ENCODE measurements at regions not wholly inside any gene's neighbourhood (a gene's known extent, or its start where the extent isn't known, plus 50 kb on each side); places are given as distances from the start of the nearest gene placed in this dataset.
"Not testable (repeated sequence)": the region's sequence is repeated elsewhere in the genome, so short reads cannot be mapped to it uniquely, and the experiment has no call there.

GRCh38 chr2:238772635-238773297 is 75.1 kb upstream of the TWIST2 start:
- H3K9me3 ChIP-seq (ENCODE audit: control insufficient read depth, insufficient read depth, low read length): no peaks in the 10 kb centered on the region
- WGBS (ENCODE audit: insufficient coverage): 92% methylated on average over 20 of the region's 21 CpGs

DNA sequence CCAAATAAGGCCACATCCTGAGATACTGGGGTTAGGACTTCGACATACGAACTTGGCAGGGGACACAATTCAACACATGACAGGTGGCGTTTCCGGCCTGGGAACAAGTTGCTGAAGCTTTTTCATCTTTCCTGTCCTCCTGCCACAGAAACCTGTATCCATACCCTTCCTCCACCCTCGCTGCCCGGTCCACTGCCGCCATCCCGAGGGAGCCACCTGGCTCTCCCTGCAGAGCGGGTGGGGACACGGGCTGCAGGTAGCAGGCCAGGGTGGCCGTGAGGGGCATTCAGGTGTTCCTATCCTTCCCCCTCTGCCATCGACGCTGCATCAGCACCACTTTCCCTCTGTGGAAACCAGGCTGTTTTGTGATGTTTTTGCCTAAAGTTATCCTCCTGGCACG is 74.4 kb upstream of the TWIST2 start:
- no peak overlapping the region for H3K4me3 ChIP-seq (ENCODE audit: low read depth, low read length)
- no peak overlapping the region for H3K27ac ChIP-seq (ENCODE audit: low read depth, low read length)
- peaks cover 7% of the 10 kb centered on the region for H3K4me1 ChIP-seq (ENCODE audit: control insufficient read depth, insufficient read depth, low read length)
- peaks cover 6% of the 10 kb centered on the region for H3K27me3 ChIP-seq (ENCODE audit: control insufficient read depth, insufficient read depth, low read length)
- DNase-seq (ENCODE audit: low read depth in 4 of 6, low spot score in 6 of 6): no peak
- 94% methylated on average over 14 of the region's 14 CpGs for WGBS (ENCODE audit: insufficient coverage)
- no peaks in the 10 kb centered on the region for H3K9me3 ChIP-seq (ENCODE audit: control insufficient read depth, insufficient read depth, low read length)
- H3K36me3 ChIP-seq (ENCODE audit: control insufficient read depth, insufficient read depth, low read length): no peaks in the 10 kb centered on the region

More at GRCh38 chr2:238772635-238773297, 75.1 kb upstream of the TWIST2 start:
- Histone ChIP-seq H3K27me3 (ENCODE audit: control insufficient read depth, insufficient read depth, low read length) (peaks cover 6% of the 10 kb centered on the region), H3K4me3 (ENCODE audit: low read depth, low read length) (no peak overlapping the region), H3K4me1 (ENCODE audit: control insufficient read depth, insufficient read depth, low read length) (peaks cover 7% of the 10 kb centered on the region), H3K27ac (ENCODE audit: low read depth, low read length) (no peak overlapping the region), H3K36me3 (ENCODE audit: control insufficient read depth, insufficient read depth, low read length) (no peaks in the 10 kb centered on the region)
- DNase-seq (ENCODE audit: low read depth in 4 of 6, low spot score in 6 of 6): no peak

DNA sequence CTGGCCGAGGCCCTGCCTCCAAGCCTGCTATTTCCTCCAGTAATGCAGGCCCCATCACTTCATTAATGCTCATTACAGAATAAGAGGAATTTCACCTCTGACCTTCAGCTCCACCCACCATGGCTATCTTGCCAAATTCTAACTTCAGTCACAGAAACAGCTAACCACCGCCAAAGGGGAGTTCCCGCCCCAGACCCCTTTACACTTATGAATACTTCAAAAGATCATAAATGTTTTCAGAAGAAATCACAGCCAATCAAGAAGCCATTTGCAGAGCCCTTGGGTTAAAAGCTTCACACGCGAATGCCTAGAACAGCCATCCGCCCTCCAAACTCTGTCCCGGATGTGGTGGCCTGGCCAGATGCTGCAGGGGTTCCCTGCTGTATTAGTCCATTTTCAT is 73.8 kb upstream of the TWIST2 start:
- no peak overlapping the region for H3K27ac ChIP-seq (ENCODE audit: low read depth, low read length)
- H3K4me3 ChIP-seq (ENCODE audit: low read depth, low read length): no peak overlapping the region
- H3K36me3 ChIP-seq (ENCODE audit: control insufficient read depth, insufficient read depth, low read length): no peaks in the 10 kb centered on the region
- H3K9me3 ChIP-seq (ENCODE audit: control insufficient read depth, insufficient read depth, low read length): no peaks in the 10 kb centered on the region
- WGBS (ENCODE audit: insufficient coverage): 72% methylated on average over 7 of the region's 7 CpGs
- H3K27me3 ChIP-seq (ENCODE audit: control insufficient read depth, insufficient read depth, low read length): peaks cover 6% of the 10 kb centered on the region
- DNase-seq (ENCODE audit: low read depth in 4 of 6, low spot score in 6 of 6): no peak
- H3K4me1 ChIP-seq (ENCODE audit: control insufficient read depth, insufficient read depth, low read length): peaks cover 7% of the 10 kb centered on the region

DNA sequence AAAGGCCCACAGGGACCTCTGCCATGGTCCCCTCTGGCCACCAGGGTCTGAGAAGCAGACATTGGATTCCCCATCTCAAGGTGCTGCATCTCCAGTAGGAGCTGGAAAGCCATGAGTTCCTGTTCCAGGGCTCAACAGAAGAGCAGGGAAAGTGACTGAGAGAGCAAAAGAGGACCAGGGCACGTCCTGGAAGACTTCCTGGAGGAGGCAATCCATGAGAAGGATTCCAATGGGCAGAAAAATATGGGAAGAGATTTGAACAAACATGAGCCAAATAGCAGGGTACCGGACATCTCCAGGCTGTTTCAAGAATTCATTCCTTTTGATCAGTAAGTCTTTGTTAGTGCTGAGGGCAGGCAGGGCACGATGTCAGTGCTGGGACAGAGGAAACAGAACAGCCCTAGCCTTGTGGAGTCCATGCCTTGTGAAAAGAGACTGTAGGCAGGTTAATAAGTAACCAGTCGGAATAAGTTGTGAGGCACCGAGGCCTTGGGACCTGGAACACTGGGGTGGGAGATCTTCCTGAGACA is 72.8 kb upstream of the TWIST2 start:
- no peak for DNase-seq (ENCODE audit: low read depth in 4 of 6, low spot score in 6 of 6)
- Histone ChIP-seq H3K36me3 (ENCODE audit: control insufficient read depth, insufficient read depth, low read length) (no peaks in the 10 kb centered on the region), H3K4me1 (ENCODE audit: control insufficient read depth, insufficient read depth, low read length) (peaks cover 7% of the 10 kb centered on the region), H3K27ac (ENCODE audit: low read depth, low read length) (no peak overlapping the region), H3K9me3 (ENCODE audit: control insufficient read depth, insufficient read depth, low read length) (no peaks in the 10 kb centered on the region), H3K27me3 (ENCODE audit: control insufficient read depth, insufficient read depth, low read length) (peaks cover 6% of the 10 kb centered on the region), H3K4me3 (ENCODE audit: low read depth, low read length) (no peak overlapping the region)
- WGBS (ENCODE audit: insufficient coverage): 73% methylated on average over 5 of the region's 5 CpGs

DNA sequence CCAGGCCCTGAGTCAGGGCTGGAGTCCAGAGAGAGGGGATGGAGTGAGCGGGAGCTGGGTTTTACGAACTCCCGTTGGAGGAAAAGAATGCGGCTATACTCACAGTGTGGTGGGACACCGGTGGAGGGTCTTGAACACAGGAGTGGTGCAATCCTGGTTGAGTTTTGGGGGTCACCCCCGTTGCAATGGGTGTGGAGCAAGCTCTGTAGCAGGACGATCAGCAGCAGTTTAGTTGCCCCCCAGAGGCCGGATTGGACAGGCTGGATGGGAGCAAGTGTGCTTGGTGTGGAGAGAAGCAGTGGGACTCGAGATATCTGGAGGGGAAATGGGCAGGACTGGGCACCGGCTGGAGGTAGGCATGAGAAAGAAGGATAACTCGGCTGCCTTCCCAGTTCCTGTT is 72.3 kb upstream of the TWIST2 start:
- no peaks in the 10 kb centered on the region for H3K36me3 ChIP-seq (ENCODE audit: control insufficient read depth, insufficient read depth, low read length)
- no peaks in the 10 kb centered on the region for H3K9me3 ChIP-seq (ENCODE audit: control insufficient read depth, insufficient read depth, low read length)
- no peak overlapping the region for H3K4me3 ChIP-seq (ENCODE audit: low read depth, low read length)
- H3K4me1 ChIP-seq (ENCODE audit: control insufficient read depth, insufficient read depth, low read length): peaks cover 7% of the 10 kb centered on the region
- H3K27ac ChIP-seq (ENCODE audit: low read depth, low read length): no peak overlapping the region
- H3K27me3 ChIP-seq (ENCODE audit: control insufficient read depth, insufficient read depth, low read length): peaks cover 6% of the 10 kb centered on the region
- DNase-seq (ENCODE audit: low read depth in 4 of 6, low spot score in 6 of 6): no peak
- 90% methylated on average over 11 of the region's 11 CpGs for WGBS (ENCODE audit: insufficient coverage)

DNA sequence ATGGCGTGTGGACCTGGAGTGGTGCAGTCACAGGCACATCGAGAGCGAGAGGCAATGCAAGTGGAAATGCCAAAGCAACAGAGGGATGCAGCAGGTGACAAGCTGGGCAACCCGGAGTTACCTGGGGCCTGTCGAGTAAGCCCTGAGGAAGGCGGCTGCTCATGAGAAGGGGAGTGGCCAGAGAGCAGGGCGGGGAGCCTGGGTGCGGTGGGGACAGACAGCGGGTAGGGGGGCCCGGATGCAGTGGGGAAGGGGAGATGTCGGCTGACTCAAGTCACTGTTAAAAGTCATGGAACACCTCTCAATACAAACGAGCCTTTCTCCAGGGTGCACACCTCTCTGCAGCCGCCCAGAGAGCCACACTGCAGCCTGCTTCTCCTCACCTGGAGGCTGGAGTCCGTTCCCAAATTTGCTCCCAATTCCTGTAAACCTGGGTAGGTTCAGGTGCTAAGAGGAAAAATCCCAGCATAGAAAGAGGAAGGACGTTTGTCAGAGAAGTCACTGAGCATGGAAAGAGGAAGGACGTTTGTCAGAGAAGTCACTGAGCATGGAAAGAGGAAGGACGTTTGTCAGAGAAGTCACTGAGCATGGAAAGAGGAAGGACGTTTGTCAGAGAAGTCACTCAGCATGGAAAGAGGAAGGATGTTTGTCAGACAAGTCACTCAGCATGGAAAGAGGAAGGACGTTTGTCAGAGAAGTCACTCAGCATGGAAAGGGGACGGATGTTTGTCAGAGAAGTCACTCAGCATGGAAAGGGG is 71.7 kb upstream of the TWIST2 start:
- DNase-seq (ENCODE audit: low read depth in 4 of 6, low spot score in 6 of 6): no peak
- Histone ChIP-seq H3K36me3 (ENCODE audit: control insufficient read depth, insufficient read depth, low read length) (no peaks in the 10 kb centered on the region), H3K27ac (ENCODE audit: low read depth, low read length) (no peak overlapping the region), H3K9me3 (ENCODE audit: control insufficient read depth, insufficient read depth, low read length) (peaks cover 1% of the 10 kb centered on the region), H3K27me3 (ENCODE audit: control insufficient read depth, insufficient read depth, low read length) (peaks cover 6% of the 10 kb centered on the region), H3K4me3 (ENCODE audit: low read depth, low read length) (no peak overlapping the region), H3K4me1 (ENCODE audit: control insufficient read depth, insufficient read depth, low read length) (peaks cover 7% of the 10 kb centered on the region)
- WGBS (ENCODE audit: insufficient coverage): 70% methylated on average over 9 of the region's 20 CpGs

DNA sequence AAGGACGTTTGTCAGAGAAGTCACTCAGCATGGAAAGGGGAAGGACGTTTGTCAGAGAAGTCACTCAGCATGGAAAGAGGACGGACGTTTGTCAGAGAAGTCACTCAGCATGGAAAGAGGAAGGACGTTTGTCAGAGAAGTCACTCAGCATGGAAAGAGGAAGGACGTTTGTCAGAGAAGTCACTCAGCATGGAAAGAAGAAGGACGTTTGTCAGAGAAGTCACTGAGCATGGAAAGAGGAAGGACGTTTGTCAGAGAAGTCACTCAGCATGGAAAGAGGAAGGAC is 71.2 kb upstream of the TWIST2 start:
- H3K27ac ChIP-seq (ENCODE audit: low read depth, low read length); H3K9me3 ChIP-seq (ENCODE audit: control insufficient read depth, insufficient read depth, low read length); H3K4me3 ChIP-seq (ENCODE audit: low read depth, low read length); H3K27me3 ChIP-seq (ENCODE audit: control insufficient read depth, insufficient read depth, low read length); H3K36me3 ChIP-seq (ENCODE audit: control insufficient read depth, insufficient read depth, low read length); H3K4me1 ChIP-seq (ENCODE audit: control insufficient read depth, insufficient read depth, low read length); DNase-seq (ENCODE audit: low read depth in 4 of 6, low spot score in 6 of 6): not testable (repeated sequence)
- WGBS (ENCODE audit: insufficient coverage): 42% methylated on average over 4 of the region's 8 CpGs

GRCh38 chr2:238777369-238778067 is 70.4 kb upstream of the TWIST2 start:
- Histone ChIP-seq H3K27me3 (ENCODE audit: control insufficient read depth, insufficient read depth, low read length) (peaks cover 3% of the 10 kb centered on the region), H3K36me3 (ENCODE audit: control insufficient read depth, insufficient read depth, low read length) (no peaks in the 10 kb centered on the region), H3K4me3 (ENCODE audit: low read depth, low read length) (no peak overlapping the region), H3K4me1 (ENCODE audit: control insufficient read depth, insufficient read depth, low read length) (no peaks in the 10 kb centered on the region), H3K27ac (ENCODE audit: low read depth, low read length) (no peak overlapping the region), H3K9me3 (ENCODE audit: control insufficient read depth, insufficient read depth, low read length) (peaks cover 2% of the 10 kb centered on the region)
- no peak for DNase-seq (ENCODE audit: low read depth in 4 of 6, low spot score in 6 of 6)
- 92% methylated on average over 10 of the region's 15 CpGs for WGBS (ENCODE audit: insufficient coverage)

DNA sequence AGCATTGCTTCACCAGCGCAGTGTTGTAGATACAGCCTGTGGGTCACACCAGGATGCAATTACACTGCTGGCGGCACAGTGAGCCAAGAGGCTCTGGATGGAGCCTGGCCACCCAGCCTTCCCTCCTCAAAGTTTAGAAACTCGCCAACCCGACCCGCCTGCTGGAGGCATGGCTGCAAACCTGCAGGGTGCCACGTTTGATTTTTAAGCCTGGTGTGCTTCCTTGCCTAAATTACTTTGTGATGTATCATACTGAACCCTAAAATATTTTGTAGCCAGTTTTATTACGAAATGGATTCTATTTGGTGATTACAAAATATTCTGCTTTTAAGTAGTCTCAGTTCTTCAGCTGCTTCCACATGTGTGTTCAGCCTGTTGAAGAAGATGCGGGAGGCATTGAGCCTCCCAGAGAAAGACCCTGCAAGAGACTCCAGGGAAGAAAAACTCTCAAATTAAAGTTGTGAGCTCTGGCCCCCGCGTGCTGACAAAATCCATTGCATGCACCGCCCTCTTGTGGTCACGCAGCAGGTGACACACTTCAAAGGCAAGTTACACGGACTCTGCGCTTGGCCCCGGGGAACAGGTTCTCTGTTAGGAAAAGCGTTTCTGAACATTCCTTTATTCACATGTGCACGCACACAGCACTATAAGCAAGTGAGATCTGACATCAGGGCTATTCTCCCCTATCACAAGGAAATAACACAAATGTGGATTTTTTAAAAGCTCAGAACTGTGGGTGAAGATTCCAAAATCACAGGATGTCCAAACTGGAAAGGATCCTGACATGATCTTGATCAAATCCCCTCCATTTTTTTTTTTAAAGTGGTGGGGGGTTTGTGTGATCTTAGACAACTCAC is 63.0 kb upstream of the TWIST2 start:
- no peaks in the 10 kb centered on the region for H3K36me3 ChIP-seq (ENCODE audit: control insufficient read depth, insufficient read depth, low read length)
- H3K4me3 ChIP-seq (ENCODE audit: low read depth, low read length): no peak overlapping the region
- DNase-seq (ENCODE audit: low read depth in 4 of 6, low spot score in 6 of 6): peak in 4 of 6 donors; percentile 46 to 90 (median 70)
- no peaks in the 10 kb centered on the region for H3K27me3 ChIP-seq (ENCODE audit: control insufficient read depth, insufficient read depth, low read length)
- peaks cover 2% of the 10 kb centered on the region for H3K9me3 ChIP-seq (ENCODE audit: control insufficient read depth, insufficient read depth, low read length)
- peaks cover 6% of the 10 kb centered on the region for H3K4me1 ChIP-seq (ENCODE audit: control insufficient read depth, insufficient read depth, low read length)
- H3K27ac ChIP-seq (ENCODE audit: low read depth, low read length): peak overlapping the region; percentile 29
- WGBS (ENCODE audit: insufficient coverage): 24% methylated on average over 9 of the region's 17 CpGs
